ENCODE measurements at regions not wholly inside any gene's neighbourhood (a gene's known extent, or its start where the extent isn't known, plus 50 kb on each side); places are given as distances from the start of the nearest gene placed in this dataset.

- H3K27ac ChIP-seq: no peak overlapping the region
- H3K9me3 ChIP-seq: no peaks in the 10 kb centered on the region
- no peaks in the 10 kb centered on the region for H3K27me3 ChIP-seq
- TF ChIP-seq CTCF (IDR thresholded peaks at IDR 0.05): no peak
- intact Hi-C loops (cut with DNase I): no loop called here
- DNase-seq (ENCODE audit: low spot score in 2 of 2): no peak
- no peaks in the 10 kb centered on the region for H3K4me1 ChIP-seq
- H3K36me3 ChIP-seq: no peaks in the 10 kb centered on the region
- no peak overlapping the region for H3K4me3 ChIP-seq
Observed at GRCh38 chr4:23337292-23337691, 552.6 kb downstream of the PPARGC1A start.

DNA sequence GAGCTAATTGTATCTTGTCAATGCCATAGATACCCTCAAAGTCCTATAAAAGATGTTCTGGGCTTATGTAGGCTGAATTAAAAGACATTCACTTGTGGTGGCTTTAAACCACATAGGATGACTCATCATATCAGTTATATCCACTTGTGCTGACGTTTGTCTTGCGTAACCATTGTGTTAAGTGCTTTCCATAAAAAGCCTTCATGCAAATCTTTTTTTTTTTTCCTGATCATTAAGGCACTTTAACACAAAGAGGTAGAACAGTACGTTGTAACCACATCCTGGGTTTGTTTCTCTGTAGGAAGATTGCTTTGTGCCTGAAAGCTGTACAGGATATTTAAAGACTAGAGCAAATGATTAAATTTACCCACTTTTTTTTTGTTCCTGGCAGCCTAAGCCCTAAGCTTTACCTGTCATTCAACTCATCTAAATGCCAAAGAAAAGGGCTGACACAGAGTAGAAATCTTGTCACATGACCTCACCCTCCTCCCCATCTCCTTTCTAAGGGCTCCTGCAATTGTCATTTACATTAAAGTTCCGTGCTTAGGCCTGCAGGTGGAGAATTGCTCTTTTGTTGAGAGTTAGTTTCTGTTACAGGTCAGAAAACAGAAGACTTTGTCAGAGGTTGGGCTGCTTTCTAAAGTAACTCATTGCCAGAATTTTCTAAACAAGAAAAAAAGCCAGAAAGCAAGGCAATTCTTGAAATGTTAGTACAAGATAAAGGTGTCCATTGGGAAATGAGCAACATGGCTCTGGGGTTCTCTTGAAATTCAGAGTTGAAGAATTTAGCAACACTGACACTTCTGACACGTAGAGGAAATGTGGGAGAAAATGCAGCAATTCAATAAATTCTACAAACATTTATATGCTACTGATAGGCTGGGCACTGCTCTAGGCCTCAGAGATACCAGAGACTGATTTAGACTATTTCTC is 555.6 kb downstream of the PPARGC1A start:
- no peak overlapping the region for H3K27ac ChIP-seq
- no peak overlapping the region for H3K4me3 ChIP-seq
- no peak for DNase-seq (ENCODE audit: low spot score in 2 of 2)
- TF ChIP-seq CTCF (IDR thresholded peaks at IDR 0.05): no peak
- no peaks in the 10 kb centered on the region for H3K9me3 ChIP-seq
- no peaks in the 10 kb centered on the region for H3K4me1 ChIP-seq
- H3K27me3 ChIP-seq: no peaks in the 10 kb centered on the region
- H3K36me3 ChIP-seq: no peaks in the 10 kb centered on the region
- intact Hi-C loops (cut with DNase I): no loop called here

- no peak for DNase-seq (ENCODE audit: low spot score in 2 of 2)
- no peak for TF ChIP-seq CTCF (IDR thresholded peaks at IDR 0.05)
- intact Hi-C loops (cut with DNase I): no loop called here
- H3K27me3 ChIP-seq: no peaks in the 10 kb centered on the region
- no peaks in the 10 kb centered on the region for H3K4me1 ChIP-seq
- no peaks in the 10 kb centered on the region for H3K9me3 ChIP-seq
- no peak overlapping the region for H3K27ac ChIP-seq
- no peak overlapping the region for H3K4me3 ChIP-seq
- H3K36me3 ChIP-seq: no peaks in the 10 kb centered on the region
Observed at GRCh38 chr4:23333556-23333945, 556.3 kb downstream of the PPARGC1A start.

DNA sequence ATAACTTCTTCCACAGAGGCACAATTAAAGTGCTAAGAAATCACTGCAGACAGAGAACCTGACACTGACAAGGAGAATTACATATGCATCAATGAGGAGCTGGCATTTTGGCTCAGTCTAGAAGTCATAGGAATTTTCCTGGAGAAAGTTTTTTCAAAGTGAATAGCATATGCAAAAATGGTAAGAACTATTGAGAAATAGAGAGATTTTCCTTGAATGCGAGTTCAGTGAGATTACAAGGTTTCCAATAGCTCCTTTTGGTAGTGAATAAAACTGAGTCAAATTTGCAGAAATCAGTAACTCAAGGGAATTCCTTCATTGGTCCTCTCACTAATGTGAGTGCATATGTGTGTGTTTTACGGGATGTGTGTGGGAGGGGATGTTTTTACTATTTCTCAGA is 557.5 kb downstream of the PPARGC1A start:
- no peaks in the 10 kb centered on the region for H3K27me3 ChIP-seq
- no peaks in the 10 kb centered on the region for H3K36me3 ChIP-seq
- no peaks in the 10 kb centered on the region for H3K4me1 ChIP-seq
- no peak for TF ChIP-seq CTCF (IDR thresholded peaks at IDR 0.05)
- no peak for DNase-seq (ENCODE audit: low spot score in 2 of 2)
- H3K9me3 ChIP-seq: no peaks in the 10 kb centered on the region
- no peak overlapping the region for H3K4me3 ChIP-seq
- intact Hi-C loops (cut with DNase I): no loop called here
- H3K27ac ChIP-seq: no peak overlapping the region

GRCh38 chr4:23327120-23327519 is 562.7 kb downstream of the PPARGC1A start:
- DNase-seq (ENCODE audit: low spot score in 2 of 2): no peak
- no peaks in the 10 kb centered on the region for H3K9me3 ChIP-seq
- H3K27me3 ChIP-seq: no peaks in the 10 kb centered on the region
- no peak overlapping the region for H3K27ac ChIP-seq
- H3K4me3 ChIP-seq: no peak overlapping the region
- TF ChIP-seq CTCF (IDR thresholded peaks at IDR 0.05): no peak
- intact Hi-C loops (cut with DNase I): no loop called here
- no peaks in the 10 kb centered on the region for H3K36me3 ChIP-seq
- H3K4me1 ChIP-seq: no peaks in the 10 kb centered on the region
